B cell (primary cell): ENCODE measurements at regions not wholly inside any gene's neighbourhood (a gene's known extent, or its start where the extent isn't known, plus 50 kb on each side); places are given as distances from the start of the nearest gene placed in this dataset.

Source experiments
- EZH2 ChIP-seq: IDR thresholded peaks from 2 replicates; pipeline ENCODE4 v1.6.1; 2012; ENCODE audit warnings: borderline replicate concordance, low read depth, mild to moderate bottlenecking, moderate library complexity, low read length; ENCODE audit not compliant: insufficient read depth, poor library complexity, severe bottlenecking
- TF ChIP-seq, protein P1 (sequence below): fragments of 200-600 bp; IDR thresholded peaks from one replicate; pipeline ENCODE4 v1.8.0; 2022; ENCODE audit warnings: antibody characterized with exemption, mild to moderate bottlenecking

DNA sequence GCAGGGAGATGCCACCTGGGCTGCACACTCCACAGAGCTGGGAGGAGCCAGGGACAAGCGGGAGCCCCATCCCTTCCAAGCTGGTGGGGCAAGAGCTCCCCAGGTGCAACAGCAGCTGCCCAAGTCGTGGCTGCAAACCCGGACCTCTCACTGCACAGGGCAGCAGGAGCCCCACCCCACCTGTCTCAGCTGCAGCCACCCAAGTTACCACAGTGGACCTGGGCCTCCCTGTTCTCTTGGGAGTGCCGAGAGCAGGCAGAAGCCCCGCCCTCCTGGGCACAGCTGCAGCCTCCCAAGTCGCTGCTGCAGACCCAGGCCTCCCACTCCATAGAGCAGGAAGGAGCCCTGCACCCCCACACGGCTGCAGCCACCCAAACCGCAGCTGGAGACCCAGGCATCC is 374.1 kb upstream of the ACO1 start:
- TF ChIP-seq, protein P1, sequence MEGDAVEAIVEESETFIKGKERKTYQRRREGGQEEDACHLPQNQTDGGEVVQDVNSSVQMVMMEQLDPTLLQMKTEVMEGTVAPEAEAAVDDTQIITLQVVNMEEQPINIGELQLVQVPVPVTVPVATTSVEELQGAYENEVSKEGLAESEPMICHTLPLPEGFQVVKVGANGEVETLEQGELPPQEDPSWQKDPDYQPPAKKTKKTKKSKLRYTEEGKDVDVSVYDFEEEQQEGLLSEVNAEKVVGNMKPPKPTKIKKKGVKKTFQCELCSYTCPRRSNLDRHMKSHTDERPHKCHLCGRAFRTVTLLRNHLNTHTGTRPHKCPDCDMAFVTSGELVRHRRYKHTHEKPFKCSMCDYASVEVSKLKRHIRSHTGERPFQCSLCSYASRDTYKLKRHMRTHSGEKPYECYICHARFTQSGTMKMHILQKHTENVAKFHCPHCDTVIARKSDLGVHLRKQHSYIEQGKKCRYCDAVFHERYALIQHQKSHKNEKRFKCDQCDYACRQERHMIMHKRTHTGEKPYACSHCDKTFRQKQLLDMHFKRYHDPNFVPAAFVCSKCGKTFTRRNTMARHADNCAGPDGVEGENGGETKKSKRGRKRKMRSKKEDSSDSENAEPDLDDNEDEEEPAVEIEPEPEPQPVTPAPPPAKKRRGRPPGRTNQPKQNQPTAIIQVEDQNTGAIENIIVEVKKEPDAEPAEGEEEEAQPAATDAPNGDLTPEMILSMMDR = no peak
- TF ChIP-seq EZH2 = no peak
